ENCODE measurements at regions not wholly inside any gene's neighbourhood (a gene's known extent, or its start where the extent isn't known, plus 50 kb on each side); places are given as distances from the start of the nearest gene placed in this dataset.

- TF ChIP-seq CTCF (IDR thresholded peaks at IDR 0.05) (no peak), EP300 (IDR thresholded peaks at IDR 0.05) (no peak), POLR2A (IDR thresholded peaks at IDR 0.05) (no peak)
Observed at GRCh38 chr9:115442054-115442453, 324.1 kb upstream of the TNC start.
